GM21390 (cell line): ENCODE measurements at regions not wholly inside any gene's neighbourhood (a gene's known extent, or its start where the extent isn't known, plus 50 kb on each side); places are given as distances from the start of the nearest gene placed in this dataset.
"Not testable (repeated sequence)": the region's sequence is repeated elsewhere in the genome, so short reads cannot be mapped to it uniquely, and the experiment has no call there.

Experiments used
- ATAC-seq: cut with Tn5 transposase; IDR thresholded peaks from one replicate; pipeline ENCODE4 v1.9.1; 2021; ENCODE audit not compliant: unreplicated experiment

- no peak for ATAC-seq
Observed at GRCh38 chr3:4147556-4148118, 155.5 kb upstream of the SETMAR start.

GRCh38 chr3:4149296-4149695 lies 153.9 kb upstream of the SETMAR start:
- no peak for ATAC-seq

GRCh38 chr3:4150816-4151215 lies 152.4 kb upstream of the SETMAR start:
- ATAC-seq: no peak

- ATAC-seq: no peak
Observed at GRCh38 chr3:4151859-4152258, 151.3 kb upstream of the SETMAR start.

- no peak for ATAC-seq
Observed at GRCh38 chr3:4153771-4154170, 149.4 kb upstream of the SETMAR start.

- no peak for ATAC-seq
Observed at GRCh38 chr3:4158329-4158728, 144.8 kb upstream of the SETMAR start.

GRCh38 chr3:4162096-4162495 lies 141.1 kb upstream of the SETMAR start:
- no peak for ATAC-seq

- no peak for ATAC-seq
Observed at GRCh38 chr3:4163011-4163410, 140.2 kb upstream of the SETMAR start.

GRCh38 chr3:4166540-4166939 lies 136.6 kb upstream of the SETMAR start:
- ATAC-seq: no peak

- not testable (repeated sequence) for ATAC-seq
Observed at GRCh38 chr3:4167230-4167629, 135.9 kb upstream of the SETMAR start.

- ATAC-seq: no peak
Observed at GRCh38 chr3:4174791-4175190, 128.4 kb upstream of the SETMAR start.

GRCh38 chr3:4191971-4192370 lies 111.2 kb upstream of the SETMAR start:
- no peak for ATAC-seq

- ATAC-seq: no peak
Observed at GRCh38 chr3:4195006-4195405, 108.2 kb upstream of the SETMAR start.

- ATAC-seq: no peak
Observed at GRCh38 chr3:4196506-4197147, 106.5 kb upstream of the SETMAR start.

GRCh38 chr3:4197670-4198069 lies 105.5 kb upstream of the SETMAR start:
- ATAC-seq: no peak

- no peak for ATAC-seq
Observed at GRCh38 chr3:4198491-4198890, 104.7 kb upstream of the SETMAR start.

- ATAC-seq: not testable (repeated sequence)
Observed at GRCh38 chr3:4204776-4205175, 98.4 kb upstream of the SETMAR start.

GRCh38 chr3:4207672-4208071 lies 95.5 kb upstream of the SETMAR start:
- no peak for ATAC-seq

- ATAC-seq: no peak
Observed at GRCh38 chr3:4208556-4208955, 94.6 kb upstream of the SETMAR start.

- no peak for ATAC-seq
Observed at GRCh38 chr3:4211610-4212009, 91.6 kb upstream of the SETMAR start.

- ATAC-seq: not testable (repeated sequence)
Observed at GRCh38 chr3:4213420-4213819, 89.7 kb upstream of the SETMAR start.

GRCh38 chr3:4216974-4217373 lies 86.2 kb upstream of the SETMAR start:
- ATAC-seq: not testable (repeated sequence)
